SK-N-SH (cell line): ENCODE measurements at regions not wholly inside any gene's neighbourhood (a gene's known extent, or its start where the extent isn't known, plus 50 kb on each side); places are given as distances from the start of the nearest gene placed in this dataset.

Source experiments
- CTCF ChIA-PET: fragments of 300-600, 350-600 bp; formaldehyde crosslinking; extraction: SDS; loops from one replicate; lab custom pipeline; 2021; lab: Yijun Ruan, JAX
- POLR2A ChIA-PET: fragments of 350-600 bp; sonication (Branson Sonifier 250); formaldehyde crosslinking; extraction: SDS; loops from one replicate; lab custom pipeline; 2020; ENCODE audit warnings: antibody characterized with exemption, inconsistent platforms; lab: Yijun Ruan, JAX
- DNase-seq: peaks from one replicate; pipeline ENCODE4 v3.0.0; 2012
- H2AFZ ChIP-seq: fragments of 200-600 bp; sonication (generic); 2 replicates; pipeline ENCODE4 v1.8.1; 2016; ENCODE audit warnings: antibody characterized with exemption, mild to moderate bottlenecking, low read depth
- H3F3A ChIP-seq: fragments of 200-600 bp; sonication (generic); replicated peaks from 2 replicates; pipeline ENCODE3; 2016; ENCODE audit warnings: antibody characterized with exemption, mild to moderate bottlenecking; ENCODE audit not compliant: insufficient read depth
- H3K27ac ChIP-seq, 2 experiments: fragments of 200-500 bp in 1 of 2; fragments of 200-600 bp in 1 of 2; sonication (Bioruptor generic) in 1 of 2; sonication (generic), shearing (Covaris generic) in 1 of 2; 2 replicates each; pipeline versions ENCODE4 v1.5.1 to v1.6.1; 2014 to 2016; ENCODE audit warnings: low read depth in 2 of 2, inconsistent platforms in 1 of 2, low read length in 1 of 2, mild to moderate bottlenecking in 1 of 2, mixed read lengths in 1 of 2
- H3K27me3 ChIP-seq: fragments of 200-600 bp; sonication (generic), shearing (Covaris generic); 2 replicates; pipeline ENCODE4 v1.6.1; 2016; ENCODE audit warnings: mixed run types; ENCODE audit not compliant: insufficient read depth
- H3K36me3 ChIP-seq, 2 experiments: fragments of 200-500 bp in 1 of 2; fragments of 200-600 bp in 1 of 2; sonication (Bioruptor generic) in 1 of 2; sonication (generic) in 1 of 2; replicated peaks in 1 of 2; 2 replicates each; pipeline versions ENCODE3 to v1.5.1; 2014 to 2016; ENCODE audit warnings: low read length in 1 of 2, mild to moderate bottlenecking in 1 of 2; ENCODE audit not compliant: insufficient read depth in 2 of 2, control insufficient read depth in 1 of 2
- H3K4me1 ChIP-seq, 2 experiments: fragments of 200-500 bp in 1 of 2; fragments of 200-600 bp in 1 of 2; sonication (Bioruptor generic) in 1 of 2; sonication (generic), shearing (Covaris generic) in 1 of 2; 2 replicates each; pipeline versions ENCODE4 v1.5.1 to v1.6.1; 2014 to 2016; ENCODE audit warnings: low read depth in 1 of 2, low read length in 1 of 2, mixed run types in 1 of 2; ENCODE audit not compliant: insufficient read depth in 2 of 2, control insufficient read depth in 1 of 2
- H3K4me2 ChIP-seq: fragments of 200-600 bp; sonication (generic), shearing (Covaris generic); 2 replicates; pipeline ENCODE4 v1.6.1; 2017; ENCODE audit warnings: mixed run types
- H3K4me3 ChIP-seq, 2 experiments: fragments of 200-500 bp in 1 of 2; fragments of 200-600 bp in 1 of 2; sonication (Bioruptor generic) in 1 of 2; sonication (generic), shearing (Covaris generic) in 1 of 2; 2 replicates each; pipeline versions ENCODE4 v1.5.1 to v1.8.1; 2014 to 2016; ENCODE audit warnings: low read depth in 2 of 2, inconsistent platforms in 1 of 2, low read length in 1 of 2, mild to moderate bottlenecking in 1 of 2, mixed read lengths in 1 of 2, moderate library complexity in 1 of 2
- H3K79me2 ChIP-seq: fragments of 200-600 bp; sonication (generic); 2 replicates; pipeline ENCODE4 v1.8.1; 2017; ENCODE audit warnings: mild to moderate bottlenecking; ENCODE audit not compliant: insufficient read depth
- H3K9ac ChIP-seq: fragments of 200-600 bp; sonication (generic); 2 replicates; pipeline ENCODE4 v1.6.1; 2017; ENCODE audit warnings: mixed run types
- H3K9me2 ChIP-seq: fragments of 200-600 bp; sonication (generic); 2 replicates; pipeline ENCODE4 v1.6.1; 2017; ENCODE audit warnings: mixed run types
- H3K9me3 ChIP-seq: fragments of 200-600 bp; sonication (generic); 2 replicates; pipeline ENCODE4 v1.6.1; 2017; ENCODE audit warnings: mixed run types, mild to moderate bottlenecking, moderate library complexity
- H4K20me1 ChIP-seq: fragments of 200-600 bp; sonication (generic); 2 replicates; pipeline ENCODE4 v1.6.1; 2017; ENCODE audit warnings: mild to moderate bottlenecking, mixed run types; ENCODE audit not compliant: insufficient read depth
- CTCF ChIP-seq: fragments of 200-600 bp; sonication (generic); IDR thresholded peaks from 2 replicates; pipeline ENCODE4 v1.6.1; 2017; ENCODE audit warnings: antibody characterized with exemption, mild to moderate bottlenecking, moderate library complexity
- EP300 ChIP-seq, 2 experiments: IDR thresholded peaks; 2 replicates each; pipeline versions ENCODE4 v1.4.0 to v1.6.1; 2012; ENCODE audit warnings: borderline replicate concordance in 1 of 2, low read depth in 1 of 2, low read length in 1 of 2
- FOSL2 ChIP-seq: IDR thresholded peaks from 2 replicates; pipeline ENCODE4 v1.4.0; 2012; ENCODE audit warnings: low read depth, mild to moderate bottlenecking, moderate library complexity, borderline replicate concordance
- FOXM1 ChIP-seq: IDR thresholded peaks from 2 replicates; pipeline ENCODE4 v1.4.0; 2012; ENCODE audit warnings: low read depth, mild to moderate bottlenecking
- GABPA ChIP-seq: IDR thresholded peaks from 2 replicates; pipeline ENCODE4 v1.4.0; 2012; ENCODE audit warnings: low read depth, mild to moderate bottlenecking
- GATA2 ChIP-seq: sonication (generic); formaldehyde crosslinking; IDR thresholded peaks from 2 replicates; pipeline ENCODE4 v1.5.0; 2020; ENCODE audit warnings: mild to moderate bottlenecking, missing genetic modification reagents
- MEF2A ChIP-seq: IDR thresholded peaks from 2 replicates; pipeline ENCODE4 v1.4.0; 2012; ENCODE audit warnings: low read depth, borderline replicate concordance
- NRF1 ChIP-seq: IDR thresholded peaks from 2 replicates; pipeline ENCODE4 v1.6.1; 2012; ENCODE audit warnings: low read depth, mild to moderate bottlenecking, low read length
- PBX3 ChIP-seq: IDR thresholded peaks from 2 replicates; pipeline ENCODE4; 2012
- TAF1 ChIP-seq: IDR thresholded peaks from 2 replicates; pipeline ENCODE4 v1.6.1; 2012; ENCODE audit warnings: low read depth, mild to moderate bottlenecking, low read length, moderate library complexity, borderline replicate concordance
- TCF12 ChIP-seq: IDR thresholded peaks from 2 replicates; pipeline ENCODE4 v1.4.0; 2012
- USF1 ChIP-seq: IDR thresholded peaks from 2 replicates; pipeline ENCODE4 v1.4.0; 2012; ENCODE audit warnings: low read depth, borderline replicate concordance
- ZBTB33 ChIP-seq: IDR thresholded peaks from 2 replicates; pipeline ENCODE4 v1.4.0; 2012; ENCODE audit warnings: low read depth, borderline replicate concordance
- WGBS: methylation state at CpG from one replicate; pipeline ENCODE4 v1.1.6; 2017; ENCODE audit warnings: low lambda C conversion rate; 5-methylcytosine and 5-hydroxymethylcytosine counted together

- ChIA-PET CTCF (interaction anchor here (1.0 kb wide), 1 partner anchor 144 kb away, joined by 4 read pairs; no protein-coding TSS in a partner anchor), POLR2A (no interaction called here)
- H3K4me1 ChIP-seq: peaks cover 0 to 13% of the 10 kb centered on the region in 2 experiments; a peak in 2 of 4 replicates
- H3K27ac ChIP-seq: no peak overlapping the region
- no peaks in the 10 kb centered on the region for H3F3A ChIP-seq
- TF ChIP-seq MEF2A (no peak), FOXM1 (no peak), TAF1 (no peak)
- no peaks in the 10 kb centered on the region for H3K9me2 ChIP-seq
- no peaks in the 10 kb centered on the region for H4K20me1 ChIP-seq
- WGBS: 76% methylated on average over 4 of the region's 4 CpGs
- DNase-seq: no peak
- no peaks in the 10 kb centered on the region for H3K27me3 ChIP-seq
- H3K79me2 ChIP-seq: no peaks in the 10 kb centered on the region
- H3K36me3 ChIP-seq: no peaks in the 10 kb centered on the region
- H3K9ac ChIP-seq: no peak overlapping the region
- H3K4me3 ChIP-seq: no peak overlapping the region
- H2AFZ ChIP-seq: 0 out of 2 replicates have a peak overlapping the region, but pooled peaks have one; percentile 44
- H3K4me2 ChIP-seq: no peak overlapping the region
- H3K9me3 ChIP-seq: no peaks in the 10 kb centered on the region
These were observed 142.8 kb downstream of the ENC1 start for GRCh38 chr5:74497706-74498105.

- Histone ChIP-seq H3K27me3 (no peaks in the 10 kb centered on the region), H3K9me2 (no peaks in the 10 kb centered on the region), H3K27ac (no peak overlapping the region), H2AFZ (no peak overlapping the region), H3K4me3 (no peak overlapping the region), H3K79me2 (no peaks in the 10 kb centered on the region), H3F3A (no peaks in the 10 kb centered on the region), H4K20me1 (no peaks in the 10 kb centered on the region), H3K4me1 (peaks cover 0 to 8% of the 10 kb centered on the region in 2 experiments; a peak in 2 of 4 replicates), H3K36me3 (no peaks in the 10 kb centered on the region), H3K9me3 (no peaks in the 10 kb centered on the region), H3K9ac (no peak overlapping the region), H3K4me2 (no peak overlapping the region)
- TF ChIP-seq TCF12 (peak; percentile 6; the same call in 1 of the 2 replicates), FOSL2 (0 out of 2 replicates have a peak, but pooled peaks have one; percentile 4), ZBTB33 (no peak)
- POLR2A ChIA-PET: no interaction called here
- CTCF ChIA-PET: interaction anchor here (1.3 kb wide), 1 partner anchor 11 kb away, joined by 4 read pairs; no protein-coding TSS in a partner anchor
- DNase-seq: no peak
These were observed 147.1 kb downstream of the ENC1 start for GRCh38 chr5:74493411-74493810.

GRCh38 chr5:74492230-74492629, 148.3 kb downstream of the ENC1 start:
- TF ChIP-seq EP300 (IDR thresholded peaks at IDR 0.05; ENCODE audit: borderline replicate concordance in 1 of 2, low read depth in 1 of 2, low read length in 1 of 2) (no peak), USF1 (no peak), TCF12 (peak; percentile 52), GATA2 (CRISPR knock-in tag) (peak; percentile 43; the same call in 1 of the 2 replicates), GABPA (no peak), PBX3 (0 out of 2 replicates have a peak, but pooled peaks have one; percentile 13), CTCF (no peak), NRF1 (no peak)
- Histone ChIP-seq H3K9ac (no peak overlapping the region), H3K9me3 (no peaks in the 10 kb centered on the region), H3K36me3 (no peaks in the 10 kb centered on the region), H3K27me3 (no peaks in the 10 kb centered on the region), H3K4me2 (no peak overlapping the region), H3K4me3 (no peak overlapping the region), H2AFZ (no peak overlapping the region), H3K4me1 (peaks cover 0 to 8% of the 10 kb centered on the region in 2 experiments; a peak in 2 of 4 replicates), H3K79me2 (no peaks in the 10 kb centered on the region), H3K9me2 (no peaks in the 10 kb centered on the region), H3F3A (no peaks in the 10 kb centered on the region), H3K27ac (peak overlapping the region; percentile 31 to 53; a peak in 3 of 4 replicates), H4K20me1 (no peaks in the 10 kb centered on the region)
- WGBS: 20% methylated on average over 2 of the region's 2 CpGs
- no peak for DNase-seq
- ChIA-PET POLR2A (no interaction called here), CTCF (interaction anchor here (1.1 to 1.3 kb wide), 3 partner anchors 10 to 40 kb away, joined by 3 to 4 read pairs (median 3); no protein-coding TSS in a partner anchor)
